ENCODE measurements at regions not wholly inside any gene's neighbourhood (a gene's known extent, or its start where the extent isn't known, plus 50 kb on each side); places are given as distances from the start of the nearest gene placed in this dataset.

DNA sequence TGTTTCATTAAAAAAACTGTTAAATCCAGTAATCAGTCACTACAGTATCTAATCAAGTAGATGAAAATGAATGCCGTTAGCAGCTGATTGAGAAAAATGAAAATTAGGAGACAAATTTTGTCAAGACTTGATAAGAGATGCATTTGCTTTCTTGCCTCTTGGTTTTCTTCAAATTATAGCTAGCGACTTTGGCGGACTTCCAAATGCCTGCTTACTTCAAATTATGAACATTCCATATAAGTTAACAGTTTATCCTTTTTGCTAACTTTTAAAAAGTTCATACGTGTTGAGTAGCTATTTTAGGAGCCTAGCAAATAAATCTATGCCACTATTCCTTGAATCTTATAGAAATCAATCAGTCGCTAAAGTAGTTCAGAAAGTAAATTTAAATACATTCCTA is 58.8 kb downstream of the PPP4R3C start:
- H3K9me3 ChIP-seq: no peaks in the 10 kb centered on the region
- H3K36me3 ChIP-seq: no peaks in the 10 kb centered on the region
- H3K4me1 ChIP-seq: no peaks in the 10 kb centered on the region
- TF ChIP-seq, protein P1, sequence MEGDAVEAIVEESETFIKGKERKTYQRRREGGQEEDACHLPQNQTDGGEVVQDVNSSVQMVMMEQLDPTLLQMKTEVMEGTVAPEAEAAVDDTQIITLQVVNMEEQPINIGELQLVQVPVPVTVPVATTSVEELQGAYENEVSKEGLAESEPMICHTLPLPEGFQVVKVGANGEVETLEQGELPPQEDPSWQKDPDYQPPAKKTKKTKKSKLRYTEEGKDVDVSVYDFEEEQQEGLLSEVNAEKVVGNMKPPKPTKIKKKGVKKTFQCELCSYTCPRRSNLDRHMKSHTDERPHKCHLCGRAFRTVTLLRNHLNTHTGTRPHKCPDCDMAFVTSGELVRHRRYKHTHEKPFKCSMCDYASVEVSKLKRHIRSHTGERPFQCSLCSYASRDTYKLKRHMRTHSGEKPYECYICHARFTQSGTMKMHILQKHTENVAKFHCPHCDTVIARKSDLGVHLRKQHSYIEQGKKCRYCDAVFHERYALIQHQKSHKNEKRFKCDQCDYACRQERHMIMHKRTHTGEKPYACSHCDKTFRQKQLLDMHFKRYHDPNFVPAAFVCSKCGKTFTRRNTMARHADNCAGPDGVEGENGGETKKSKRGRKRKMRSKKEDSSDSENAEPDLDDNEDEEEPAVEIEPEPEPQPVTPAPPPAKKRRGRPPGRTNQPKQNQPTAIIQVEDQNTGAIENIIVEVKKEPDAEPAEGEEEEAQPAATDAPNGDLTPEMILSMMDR (IDR thresholded peaks at IDR 0.05): no peak
- no peak for TF ChIP-seq POLR2A (IDR thresholded peaks at IDR 0.05)
- no peak overlapping the region for H3K27ac ChIP-seq
- H3K27me3 ChIP-seq: no peaks in the 10 kb centered on the region
- intact Hi-C loops (cut with DNase I): no loop called here
- DNase-seq (no peak), ATAC-seq (no peak)
- H3K4me3 ChIP-seq: no peak overlapping the region
- WGBS, 4 donors: 75 to 84% (median 79%) methylated on average over 5 of the region's 5 CpGs

DNA sequence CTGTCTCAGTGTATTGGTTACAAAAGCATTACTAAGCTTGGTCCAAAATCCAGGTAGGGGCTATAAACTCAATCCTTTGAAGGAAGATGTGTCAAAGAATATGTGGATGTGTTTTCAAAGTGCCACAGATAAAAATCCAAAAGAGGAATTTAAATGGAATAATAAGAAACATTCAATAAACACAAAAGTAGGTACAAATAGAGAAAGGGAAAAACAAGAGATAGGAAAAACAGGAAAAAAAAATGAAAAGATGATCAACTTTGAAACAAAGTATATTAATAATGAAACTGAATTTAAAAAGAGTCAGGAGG is 64.0 kb downstream of the PPP4R3C start:
- no peak overlapping the region for H3K27ac ChIP-seq
- H3K9me3 ChIP-seq: no peaks in the 10 kb centered on the region
- H3K4me3 ChIP-seq: no peak overlapping the region
- H3K27me3 ChIP-seq: no peaks in the 10 kb centered on the region
- TF ChIP-seq POLR2A (IDR thresholded peaks at IDR 0.05): no peak
- TF ChIP-seq, protein P1 (IDR thresholded peaks at IDR 0.05): peak in 1 of 12 donors; percentile 0
- H3K4me1 ChIP-seq: no peaks in the 10 kb centered on the region
- ATAC-seq: no peak
- no peak for DNase-seq
- H3K36me3 ChIP-seq: no peaks in the 10 kb centered on the region
- intact Hi-C loops (cut with DNase I): no loop called here

DNA sequence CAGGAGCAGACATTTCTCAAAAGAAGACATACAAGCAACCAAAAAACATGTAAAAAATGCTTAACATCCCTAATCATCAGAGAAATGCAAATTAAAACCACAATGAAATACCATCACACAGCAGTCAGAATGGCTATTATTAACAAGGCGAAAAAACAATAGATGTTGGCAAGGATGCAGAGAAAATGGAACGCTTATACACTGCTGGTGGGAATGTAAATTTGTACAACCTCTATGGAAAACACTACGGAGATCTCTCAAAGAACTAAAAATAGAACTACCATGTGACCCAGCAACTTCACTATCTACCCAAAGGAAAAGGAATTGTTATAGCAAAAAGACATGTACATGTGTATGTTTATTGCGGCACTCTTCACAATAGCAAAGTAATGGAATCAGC is 71.5 kb downstream of the PPP4R3C start:
- intact Hi-C loops (cut with DNase I): no loop called here
- Histone ChIP-seq H3K4me1 (no peaks in the 10 kb centered on the region), H3K27ac (no peak overlapping the region), H3K36me3 (no peaks in the 10 kb centered on the region), H3K9me3 (no peaks in the 10 kb centered on the region), H3K4me3 (no peak overlapping the region), H3K27me3 (no peaks in the 10 kb centered on the region)
- 51 to 66% (median 57%) methylated on average over 4 of the region's 4 CpGs for WGBS, 4 donors
- TF ChIP-seq, protein P1 (IDR thresholded peaks at IDR 0.05): no peak
- no peak for TF ChIP-seq POLR2A (IDR thresholded peaks at IDR 0.05)
- no peak for DNase-seq
- ATAC-seq: no peak

DNA sequence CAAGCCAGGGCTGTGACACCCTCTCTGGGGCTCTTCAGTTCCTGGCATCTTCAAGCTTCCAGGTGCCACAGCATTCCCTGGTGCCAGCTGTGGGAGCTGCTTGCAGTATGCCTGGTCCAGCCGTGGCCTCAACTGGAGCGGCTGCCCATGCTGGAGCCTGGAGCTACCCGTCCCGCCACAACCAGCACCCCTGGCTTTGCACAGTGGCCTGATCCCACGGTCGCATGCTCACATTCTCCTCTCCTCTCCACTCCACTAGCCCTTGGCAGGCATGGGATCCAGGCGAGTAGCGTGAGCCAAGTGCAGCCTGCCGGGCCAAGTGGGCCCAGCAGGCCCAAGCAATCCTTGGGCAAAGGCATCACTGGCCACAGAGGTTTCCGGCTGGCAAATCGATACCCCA is 81.7 kb downstream of the PPP4R3C start:
- no peaks in the 10 kb centered on the region for H3K9me3 ChIP-seq
- TF ChIP-seq POLR2A (IDR thresholded peaks at IDR 0.05): no peak
- TF ChIP-seq, protein P1 (IDR thresholded peaks at IDR 0.05): no peak
- no peak for ATAC-seq
- H3K27ac ChIP-seq: no peak overlapping the region
- intact Hi-C loops (cut with DNase I): no loop called here
- no peaks in the 10 kb centered on the region for H3K27me3 ChIP-seq
- H3K4me3 ChIP-seq: no peak overlapping the region
- H3K36me3 ChIP-seq: no peaks in the 10 kb centered on the region
- no peak for DNase-seq
- 87 to 96% (median 91%) methylated on average over 9 to 11 of the region's 11 CpGs for WGBS, 4 donors
- no peaks in the 10 kb centered on the region for H3K4me1 ChIP-seq
